HepG2 (cell line): ENCODE measurements at regions not wholly inside any gene's neighbourhood (a gene's known extent, or its start where the extent isn't known, plus 50 kb on each side); places are given as distances from the start of the nearest gene placed in this dataset.

ENCODE experiments used
- ARID2 ChIP-seq: sonication (generic); formaldehyde crosslinking; IDR thresholded peaks from 2 replicates; pipeline ENCODE4 v1.8.1; 2022; ENCODE audit warnings: mild to moderate bottlenecking, missing genetic modification reagents, borderline replicate concordance
- CTCF ChIP-seq: sonication (generic); formaldehyde crosslinking; IDR thresholded peaks from 2 replicates; pipeline ENCODE4 v1.5.0; 2020; ENCODE audit warnings: mild to moderate bottlenecking, missing genetic modification reagents, moderate library complexity
- KDM1A ChIP-seq: IDR thresholded peaks from 2 replicates; pipeline ENCODE4 v1.6.1; 2016; ENCODE audit warnings: missing compliant biosample characterization
- NFIC ChIP-seq: IDR thresholded peaks from 2 replicates; pipeline ENCODE4 v1.6.1; 2012; ENCODE audit warnings: mild to moderate bottlenecking, low read length, inconsistent platforms
- NFYB ChIP-seq: sonication (generic); formaldehyde crosslinking; IDR thresholded peaks from 2 replicates; pipeline ENCODE4 v1.4.0; 2020; ENCODE audit warnings: missing genetic modification reagents
- POLR2A ChIP-seq, 2 experiments: IDR thresholded peaks; 2 replicates each; pipeline ENCODE4 v1.6.1; 2011; ENCODE audit warnings: low read depth in 2 of 2, low read length in 2 of 2, mild to moderate bottlenecking in 1 of 2, moderate library complexity in 1 of 2; ENCODE audit not compliant: insufficient read depth in 1 of 2
- ZBTB26 ChIP-seq: IDR thresholded peaks from 2 replicates; pipeline ENCODE4 v1.6.1; 2016; ENCODE audit warnings: missing compliant biosample characterization, missing genetic modification reagents, borderline replicate concordance
- ZSCAN29 ChIP-seq: sonication (generic); formaldehyde crosslinking; conservative IDR thresholded peaks from 2 replicates; pipeline ENCODE4 v1.4.0; 2020; ENCODE audit warnings: mild to moderate bottlenecking, missing genetic modification reagents

- no peak for TF ChIP-seq ARID2 (CRISPR knock-in tag)
- no peak for TF ChIP-seq ZBTB26
- no peak for TF ChIP-seq NFYB
- no peak for TF ChIP-seq POLR2A (IDR thresholded peaks at IDR 0.05; ENCODE audit: insufficient read depth in 1 of 2, low read depth in 2 of 2, low read length in 2 of 2)
- no peak for TF ChIP-seq ZSCAN29
- TF ChIP-seq NFIC = no peak
- no peak for TF ChIP-seq KDM1A
- TF ChIP-seq CTCF (CRISPR knock-in tag) = no peak
Measured at GRCh38 chr4:3852309-3852708, 86.1 kb downstream of the ADRA2C start.
